Astrocyte (in vitro differentiated cells and primary cell): ENCODE measurements at regions not wholly inside any gene's neighbourhood (a gene's known extent, or its start where the extent isn't known, plus 50 kb on each side); places are given as distances from the start of the nearest gene placed in this dataset.
A peak's percentile ranks its signal among the peaks of the same experiment; 100 is the strongest.

Experiments used
- DNase-seq: peaks from one replicate; pipeline ENCODE4 v3.0.0-alpha.2; 2010; ENCODE audit warnings: low read depth
- FAIRE-seq: peaks from 2 replicates; lab custom pipeline; 2011; peaks lifted over from hg19 to GRCh38; lab: Jason Lieb, UNC
- H2AFZ ChIP-seq: 2 replicates; pipeline ENCODE4 v1.6.0; 2012; ENCODE audit warnings: low read depth, low read length, inconsistent platforms
- H3K27ac ChIP-seq: 2 replicates; pipeline ENCODE4 v1.5.1; 2011; ENCODE audit warnings: low read depth, low read length, inconsistent platforms
- H3K27me3 ChIP-seq: 2 replicates; pipeline ENCODE4 v1.6.0; 2011; ENCODE audit warnings: low read length, inconsistent platforms; ENCODE audit not compliant: insufficient read depth
- H3K36me3 ChIP-seq: 2 replicates; pipeline ENCODE4 v1.5.1; 2011; ENCODE audit warnings: low read length, inconsistent platforms; ENCODE audit not compliant: insufficient read depth
- H3K4me1 ChIP-seq: 2 replicates; pipeline ENCODE4 v1.5.1; 2011; ENCODE audit warnings: low read length, inconsistent platforms; ENCODE audit not compliant: insufficient read depth
- H3K4me2 ChIP-seq: 2 replicates; pipeline ENCODE4 v1.6.0; 2012; ENCODE audit warnings: low read length, inconsistent platforms
- H3K4me3 ChIP-seq: 2 replicates; pipeline ENCODE4 v1.5.1; 2011; ENCODE audit warnings: low read depth, mild to moderate bottlenecking, low read length, inconsistent platforms; ENCODE audit not compliant: insufficient read depth
- H3K79me2 ChIP-seq: 2 replicates; pipeline ENCODE4 v1.6.0; 2012; ENCODE audit warnings: mild to moderate bottlenecking, low read length, inconsistent platforms; ENCODE audit not compliant: insufficient read depth
- H3K9ac ChIP-seq: 2 replicates; pipeline ENCODE4 v1.6.0; 2012; ENCODE audit warnings: mild to moderate bottlenecking, low read length, inconsistent platforms
- H3K9me3 ChIP-seq: 2 replicates; pipeline ENCODE4 v1.5.1; 2012; ENCODE audit warnings: low read depth, mild to moderate bottlenecking, low read length, inconsistent platforms; ENCODE audit not compliant: insufficient read depth
- H4K20me1 ChIP-seq: 2 replicates; pipeline ENCODE4 v1.6.0; 2012; ENCODE audit warnings: low read length, inconsistent platforms; ENCODE audit not compliant: insufficient read depth
- H3K27ac Mint-ChIP-seq: one replicate; pipeline ENCODE4 v1.8.0; 2021; ENCODE audit warnings: mild to moderate bottlenecking, mixed read lengths; ENCODE audit not compliant: unreplicated experiment
- H3K27me3 Mint-ChIP-seq: one replicate; pipeline ENCODE4 v1.8.0; 2021; ENCODE audit warnings: low read depth, mixed read lengths; ENCODE audit not compliant: unreplicated experiment
- H3K36me3 Mint-ChIP-seq: one replicate; pipeline ENCODE4 v1.8.0; 2021; ENCODE audit warnings: low read depth, mixed read lengths; ENCODE audit not compliant: unreplicated experiment
- H3K4me1 Mint-ChIP-seq: one replicate; pipeline ENCODE4 v1.8.0; 2021; ENCODE audit warnings: low read depth, mixed read lengths; ENCODE audit not compliant: unreplicated experiment
- H3K4me3 Mint-ChIP-seq: one replicate; pipeline ENCODE4 v1.8.0; 2021; ENCODE audit warnings: mild to moderate bottlenecking, moderate library complexity, mixed read lengths; ENCODE audit not compliant: unreplicated experiment
- H3K9me3 Mint-ChIP-seq: one replicate; pipeline ENCODE4 v1.8.0; 2021; ENCODE audit warnings: mild to moderate bottlenecking, mixed read lengths; ENCODE audit not compliant: unreplicated experiment
- CTCF ChIP-seq: IDR thresholded peaks from 2 replicates; pipeline ENCODE4 v1.5.1; 2011; ENCODE audit warnings: low read depth, mild to moderate bottlenecking, inconsistent platforms, low read length, moderate library complexity; ENCODE audit not compliant: insufficient read depth
- EZH2 ChIP-seq: IDR thresholded peaks from 2 replicates; pipeline ENCODE4 v1.6.1; 2012; ENCODE audit warnings: mild to moderate bottlenecking, low read length, inconsistent platforms; ENCODE audit not compliant: insufficient read depth

GRCh38 chr21:29231756-29232529 lies 66.8 kb upstream of the BACH1 start:
- no peaks in the 10 kb centered on the region for H3K36me3 ChIP-seq
- TF ChIP-seq CTCF (no peak), EZH2 (no peak)
- no peak overlapping the region for H3K4me3 ChIP-seq
- DNase-seq (no peak), FAIRE-seq (no peak)
- Mint-ChIP-seq H3K36me3 (no peaks in the 10 kb centered on the region), H3K4me1 (peaks cover 47% of the 10 kb centered on the region), H3K9me3 (peaks cover 2% of the 10 kb centered on the region), H3K27ac (peak overlapping the region; percentile 50), H3K27me3 (no peaks in the 10 kb centered on the region), H3K4me3 (no peak overlapping the region)
- peak overlapping the region; percentile 40 for H3K4me2 ChIP-seq
- peak overlapping the region; percentile 52 for H3K27ac ChIP-seq
- no peaks in the 10 kb centered on the region for H3K9me3 ChIP-seq
- H3K27me3 ChIP-seq = no peaks in the 10 kb centered on the region
- no peaks in the 10 kb centered on the region for H4K20me1 ChIP-seq
- H3K9ac ChIP-seq = no peak overlapping the region
- no peaks in the 10 kb centered on the region for H3K79me2 ChIP-seq
- H3K4me1 ChIP-seq = peaks cover 9% of the 10 kb centered on the region
- no peak overlapping the region for H2AFZ ChIP-seq

GRCh38 chr21:29232530-29233255 lies 66.0 kb upstream of the BACH1 start:
- H3K9ac ChIP-seq = no peak overlapping the region
- H3K36me3 ChIP-seq = no peaks in the 10 kb centered on the region
- Mint-ChIP-seq H3K4me1 (peaks cover 48% of the 10 kb centered on the region), H3K4me3 (no peak overlapping the region), H3K9me3 (no peaks in the 10 kb centered on the region), H3K27ac (peak overlapping the region; percentile 64), H3K36me3 (no peaks in the 10 kb centered on the region), H3K27me3 (no peaks in the 10 kb centered on the region)
- TF ChIP-seq CTCF (no peak), EZH2 (no peak)
- H3K4me1 ChIP-seq = peaks cover 9% of the 10 kb centered on the region
- H3K27me3 ChIP-seq = no peaks in the 10 kb centered on the region
- H3K27ac ChIP-seq = peak overlapping the region; percentile 52
- H2AFZ ChIP-seq = no peak overlapping the region
- no peaks in the 10 kb centered on the region for H3K79me2 ChIP-seq
- no peaks in the 10 kb centered on the region for H4K20me1 ChIP-seq
- H3K4me2 ChIP-seq = peak overlapping the region; percentile 40
- DNase-seq (peak; percentile 70), FAIRE-seq (no peak)
- H3K9me3 ChIP-seq = no peaks in the 10 kb centered on the region
- no peak overlapping the region for H3K4me3 ChIP-seq

GRCh38 chr21:29233256-29233546 lies 65.5 kb upstream of the BACH1 start:
- Mint-ChIP-seq H3K27me3 (no peaks in the 10 kb centered on the region), H3K4me1 (peaks cover 49% of the 10 kb centered on the region), H3K9me3 (no peaks in the 10 kb centered on the region), H3K36me3 (no peaks in the 10 kb centered on the region), H3K4me3 (no peak overlapping the region), H3K27ac (peak overlapping the region; percentile 64)
- peak overlapping the region; percentile 40 for H3K4me2 ChIP-seq
- H3K9ac ChIP-seq = no peak overlapping the region
- H3K4me3 ChIP-seq = no peak overlapping the region
- no peaks in the 10 kb centered on the region for H3K36me3 ChIP-seq
- H3K79me2 ChIP-seq = no peaks in the 10 kb centered on the region
- H3K4me1 ChIP-seq = peaks cover 9% of the 10 kb centered on the region
- no peak overlapping the region for H2AFZ ChIP-seq
- no peak for TF ChIP-seq CTCF
- no peak for TF ChIP-seq EZH2
- H3K9me3 ChIP-seq = no peaks in the 10 kb centered on the region
- H3K27me3 ChIP-seq = no peaks in the 10 kb centered on the region
- H4K20me1 ChIP-seq = no peaks in the 10 kb centered on the region
- FAIRE-seq (no peak), DNase-seq (no peak)
- H3K27ac ChIP-seq = peak overlapping the region; percentile 13
